ENCODE measurements at regions not wholly inside any gene's neighbourhood (a gene's known extent, or its start where the extent isn't known, plus 50 kb on each side); places are given as distances from the start of the nearest gene placed in this dataset.
A peak's percentile ranks its signal among the peaks of the same experiment; 100 is the strongest.
"Not testable (repeated sequence)": the region's sequence is repeated elsewhere in the genome, so short reads cannot be mapped to it uniquely, and the experiment has no call there.

GRCh38 chr5:101326766-101327165, 423.7 kb upstream of the ST8SIA4 start:
- no peak for DNase-seq

GRCh38 chr5:101316401-101316800, 413.3 kb upstream of the ST8SIA4 start:
- DNase-seq = not testable (repeated sequence)

DNA sequence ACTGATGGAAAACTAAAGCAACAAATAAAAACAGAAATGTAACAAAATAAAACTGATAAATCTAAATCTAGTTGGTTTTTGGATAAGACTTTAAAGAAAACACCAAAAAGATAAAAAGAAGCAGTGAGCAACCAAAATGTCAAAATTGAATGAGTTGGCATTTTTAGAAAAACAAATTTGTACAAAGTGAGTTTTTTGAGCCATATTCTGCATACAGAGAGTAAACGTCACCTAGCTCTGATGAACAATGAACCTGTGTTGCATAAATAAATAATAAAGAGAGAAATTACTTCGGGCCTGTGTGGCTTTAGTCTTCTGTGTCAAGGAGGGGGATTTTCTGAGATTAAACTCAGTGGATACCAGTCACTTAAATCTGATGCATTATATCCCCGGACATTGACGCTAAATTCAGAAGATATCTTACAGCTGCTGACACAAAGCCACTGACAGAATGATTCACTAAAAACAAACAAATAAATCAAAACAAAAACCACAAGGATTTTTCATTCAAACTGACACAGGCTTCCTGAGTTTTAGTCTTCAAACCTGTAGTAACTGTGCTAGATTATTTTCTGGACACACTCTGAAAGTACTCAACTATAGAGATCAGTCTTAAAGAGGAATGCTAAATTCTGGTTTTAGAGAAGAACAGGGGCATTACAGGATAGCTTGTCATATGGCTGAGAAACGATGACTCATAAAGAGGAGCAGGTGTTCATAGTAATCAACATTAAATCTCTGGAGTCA, 403.5 kb upstream of the ST8SIA4 start:
- DNase-seq = peak; percentile 62

GRCh38 chr5:101296477-101296876, 393.4 kb upstream of the ST8SIA4 start:
- DNase-seq = no peak

DNA sequence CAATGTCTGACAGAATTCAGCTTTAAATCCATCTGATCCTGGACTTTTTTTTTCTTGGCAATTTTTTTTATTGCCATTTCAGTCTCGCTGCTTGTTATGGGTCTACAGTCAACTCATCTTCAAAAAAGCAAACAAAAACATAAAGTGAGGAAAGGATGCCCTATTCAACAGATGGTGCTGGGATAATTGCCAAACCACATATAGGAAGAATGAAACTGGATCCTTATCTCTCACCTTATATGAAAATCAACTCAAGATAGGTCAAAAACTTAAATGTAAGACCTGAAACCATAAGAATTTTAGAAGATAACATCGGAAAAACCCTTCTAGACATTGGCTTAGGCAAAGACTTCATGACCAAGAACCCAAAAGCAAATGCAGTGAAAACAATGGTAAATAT, 389.1 kb upstream of the ST8SIA4 start:
- DNase-seq = no peak

DNA sequence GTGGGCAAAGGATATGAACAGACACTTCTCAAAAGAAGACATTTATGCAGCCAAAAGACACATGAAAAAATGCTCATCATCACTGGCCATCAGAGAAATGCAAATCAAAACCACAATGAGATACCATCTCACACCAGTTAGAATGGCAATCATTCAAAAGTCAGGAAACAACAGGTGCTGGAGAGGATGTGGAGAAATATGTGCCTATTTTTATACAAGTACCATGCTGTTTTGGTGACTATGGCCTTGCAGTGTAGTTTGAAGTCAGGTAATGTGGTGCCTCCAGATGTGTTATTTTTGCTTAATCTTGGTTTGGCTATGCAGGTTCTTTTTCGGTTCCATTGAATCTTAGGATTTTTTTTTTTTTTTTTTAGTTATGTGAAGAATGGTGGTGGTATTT, 387.7 kb upstream of the ST8SIA4 start:
- DNase-seq = not testable (repeated sequence)

- no peak for DNase-seq
These were observed 385.6 kb upstream of the ST8SIA4 start for GRCh38 chr5:101288633-101289032.

GRCh38 chr5:101284736-101285375, 381.8 kb upstream of the ST8SIA4 start:
- DNase-seq = no peak

- DNase-seq = not testable (repeated sequence)
These were observed 380.9 kb upstream of the ST8SIA4 start for GRCh38 chr5:101283938-101284337.

DNA sequence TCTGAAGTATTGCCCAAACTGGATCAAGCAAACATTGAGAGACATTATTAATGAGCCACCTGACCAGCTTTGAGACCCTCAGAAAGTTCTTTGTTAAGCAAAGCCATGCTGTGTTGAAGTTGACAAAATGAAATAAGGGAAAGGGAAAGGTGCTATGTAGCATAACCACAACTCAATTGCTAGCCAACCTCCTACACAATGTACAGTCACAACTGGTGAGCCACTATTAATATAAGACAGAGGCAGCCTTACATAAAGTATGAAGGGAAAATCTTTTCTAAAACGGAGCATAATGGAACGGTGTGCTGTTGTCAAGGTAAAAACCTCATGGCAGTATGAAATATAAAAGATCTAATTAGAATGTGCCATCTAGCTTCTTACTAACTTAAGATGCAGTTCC, 375.8 kb upstream of the ST8SIA4 start:
- no peak for DNase-seq

GRCh38 chr5:101278011-101278687, 375.1 kb upstream of the ST8SIA4 start:
- no peak for DNase-seq

- DNase-seq = no peak
These were observed 368.9 kb upstream of the ST8SIA4 start for GRCh38 chr5:101271945-101272344.

GRCh38 chr5:101271416-101271815, 368.3 kb upstream of the ST8SIA4 start:
- DNase-seq = no peak

DNA sequence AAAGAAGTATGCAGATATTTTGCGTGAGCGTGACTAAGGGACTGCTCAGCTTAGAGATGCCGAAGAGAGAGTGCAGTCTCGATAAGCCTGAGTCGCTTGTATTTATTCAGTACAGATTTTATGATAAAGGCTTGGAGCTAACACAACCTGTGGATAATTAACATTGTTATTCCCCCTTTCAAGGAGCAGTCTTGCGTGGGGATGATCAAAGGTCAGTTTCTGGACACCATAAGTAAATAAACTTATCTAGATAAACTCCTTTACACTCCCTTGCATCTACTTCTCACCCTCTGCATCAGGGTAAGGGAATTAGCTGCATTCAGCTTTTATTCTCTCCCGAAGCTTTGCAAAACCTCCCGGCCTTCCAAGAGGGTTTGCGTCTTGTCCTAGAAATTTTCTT, 357.8 kb upstream of the ST8SIA4 start:
- no peak for DNase-seq

DNA sequence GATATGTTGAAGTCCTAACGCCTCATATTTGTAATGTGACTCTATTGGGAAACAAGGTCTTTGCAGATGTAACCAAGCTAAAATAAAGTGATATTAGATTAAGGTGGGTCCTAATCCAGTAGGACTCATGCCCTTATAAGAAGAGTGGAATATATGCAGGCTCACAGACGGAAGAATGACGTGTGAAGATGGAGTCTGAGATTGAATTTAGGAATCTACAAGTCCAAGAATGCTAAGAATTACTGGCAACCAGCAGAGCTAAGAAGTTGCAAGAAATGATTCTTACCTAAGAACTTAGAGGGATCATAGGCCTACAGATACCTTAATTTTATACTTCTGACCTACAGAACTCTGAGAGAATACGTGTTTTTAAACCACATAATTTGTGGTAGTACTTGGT, 350.0 kb upstream of the ST8SIA4 start:
- no peak for DNase-seq

DNA sequence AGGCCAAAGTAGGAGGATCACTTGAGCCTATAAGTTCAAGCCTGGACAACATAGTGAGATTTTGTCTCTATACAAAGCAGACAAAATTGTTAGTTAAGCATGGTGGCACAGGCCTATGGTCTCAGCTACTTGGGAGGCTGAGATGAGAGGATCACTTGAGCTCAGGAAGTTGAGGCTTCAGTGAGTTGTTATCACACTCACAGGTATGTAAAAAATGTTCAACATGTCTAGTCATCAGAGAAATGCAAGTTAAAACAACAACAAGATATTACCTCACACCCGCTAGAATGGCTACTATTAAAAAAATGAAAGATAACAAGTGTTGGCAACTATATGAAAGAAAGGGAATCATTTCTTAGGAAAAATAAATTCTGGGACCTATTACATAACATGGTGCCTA, 341.5 kb upstream of the ST8SIA4 start:
- no peak for DNase-seq

- no peak for DNase-seq
These were observed 309.9 kb upstream of the ST8SIA4 start for GRCh38 chr5:101212942-101213514.

- no peak for DNase-seq
These were observed 303.5 kb upstream of the ST8SIA4 start for GRCh38 chr5:101206534-101206933.

DNA sequence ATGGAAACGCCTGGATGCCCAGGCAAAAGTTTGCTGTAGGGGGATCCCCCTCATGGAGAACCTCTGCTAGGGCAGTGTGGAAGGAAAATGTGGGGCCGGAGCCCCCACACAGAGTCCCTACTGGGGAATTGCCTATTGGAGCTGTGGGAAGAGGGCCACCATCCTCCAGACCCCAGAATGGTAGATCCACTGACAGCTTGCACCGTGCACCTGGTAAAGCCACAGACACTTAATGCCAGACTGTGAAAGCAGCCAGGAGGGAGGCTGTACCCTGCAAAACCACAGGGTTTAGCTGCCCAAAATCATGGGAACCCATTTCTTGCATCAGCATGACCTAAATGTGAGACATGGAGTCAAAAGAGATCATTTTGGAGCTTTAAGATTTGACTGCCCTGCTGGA, 302.0 kb upstream of the ST8SIA4 start:
- DNase-seq = not testable (repeated sequence)

- not testable (repeated sequence) for DNase-seq
These were observed 277.3 kb upstream of the ST8SIA4 start for GRCh38 chr5:101180365-101180764.

DNA sequence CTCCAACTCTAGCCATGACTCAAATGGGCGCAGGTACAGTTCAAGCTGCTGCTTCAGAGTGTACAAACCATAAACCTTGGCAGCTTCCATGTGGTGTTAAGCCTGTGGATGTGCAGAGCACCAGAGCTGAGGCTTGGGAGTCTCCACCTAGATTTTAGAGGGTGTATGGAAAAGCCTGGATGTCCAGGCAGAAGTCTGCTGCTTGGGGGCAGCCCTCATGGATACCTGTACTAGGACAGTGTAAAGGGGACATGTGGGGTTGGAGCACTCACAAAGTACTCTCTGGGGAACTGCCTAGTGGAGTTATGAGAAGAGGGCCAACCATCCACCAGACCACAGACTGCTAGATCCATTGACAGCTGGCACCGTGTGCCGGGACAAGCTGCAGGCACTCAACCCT, 273.5 kb upstream of the ST8SIA4 start:
- no peak for DNase-seq

DNA sequence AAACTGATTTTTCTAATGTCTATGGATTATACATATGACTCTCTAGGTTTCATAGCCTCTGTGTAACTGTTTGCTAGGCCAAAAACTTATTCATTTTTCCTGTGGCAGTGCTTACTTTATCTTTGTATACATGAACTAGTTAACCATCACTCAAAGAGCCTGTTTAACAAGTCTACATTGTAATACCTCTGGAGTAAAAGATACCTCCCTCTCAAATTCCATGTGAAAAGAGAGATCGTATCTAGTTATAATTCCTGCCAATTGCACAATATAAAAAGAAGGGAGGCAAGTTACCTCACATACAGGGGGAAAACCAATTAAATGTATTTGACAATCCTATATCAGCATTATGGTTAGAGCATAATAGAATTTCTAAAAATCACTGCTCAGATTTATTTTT, 271.9 kb upstream of the ST8SIA4 start:
- no peak for DNase-seq

DNA sequence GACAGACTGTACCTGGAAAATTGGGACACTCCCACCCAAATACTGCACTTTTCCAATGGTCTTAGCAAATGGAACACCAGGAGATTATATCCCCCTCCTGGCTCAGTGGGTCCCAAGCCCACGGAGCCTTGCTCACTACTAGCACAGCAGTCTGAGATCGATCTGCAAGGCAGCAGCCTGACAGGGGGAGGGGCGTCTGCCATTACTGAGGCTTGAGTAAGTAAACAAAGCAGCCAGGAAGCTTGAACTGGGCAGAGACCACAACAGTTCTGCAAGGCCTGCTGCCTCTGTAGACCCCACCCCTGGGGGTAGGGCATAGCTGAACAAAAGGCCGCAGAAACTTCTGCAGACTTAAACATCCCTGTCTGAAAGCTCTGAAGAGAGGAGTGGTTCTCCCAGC, 260.0 kb upstream of the ST8SIA4 start:
- DNase-seq = no peak

- no peak for DNase-seq
These were observed 256.9 kb upstream of the ST8SIA4 start for GRCh38 chr5:101160002-101160401.
